ENCODE measurements at regions not wholly inside any gene's neighbourhood (a gene's known extent, or its start where the extent isn't known, plus 50 kb on each side); places are given as distances from the start of the nearest gene placed in this dataset.

GRCh38 chr2:150552041-150552820 is 64.8 kb upstream of the RND3 start:
- TF ChIP-seq ZFP3 (CRISPR knock-in tag; IDR thresholded peaks at IDR 0.05) (no peak), PATZ1 (CRISPR knock-in tag; IDR thresholded peaks at IDR 0.05; ENCODE audit: borderline replicate concordance) (no peak), ARNTL (CRISPR knock-in tag; IDR thresholded peaks at IDR 0.05; ENCODE audit: borderline replicate concordance, low read depth) (no peak), CSRNP3 (CRISPR knock-in tag; IDR thresholded peaks at IDR 0.05) (no peak), GLIS3 (CRISPR knock-in tag; IDR thresholded peaks at IDR 0.05) (no peak), CREB5 (CRISPR knock-in tag; IDR thresholded peaks at IDR 0.05; ENCODE audit: low read depth) (no peak), TOX (CRISPR knock-in tag; IDR thresholded peaks at IDR 0.05; ENCODE audit: borderline replicate concordance) (no peak), ZNF70 (CRISPR knock-in tag; IDR thresholded peaks at IDR 0.05) (no peak), ZNF8 (CRISPR knock-in tag; IDR thresholded peaks at IDR 0.05) (no peak), ESRRG (CRISPR knock-in tag; IDR thresholded peaks at IDR 0.05) (no peak), PPARA (CRISPR knock-in tag; IDR thresholded peaks at IDR 0.05; ENCODE audit: borderline replicate concordance) (no peak), POU6F1 (CRISPR knock-in tag; IDR thresholded peaks at IDR 0.05; ENCODE audit: borderline replicate concordance, low read depth) (no peak), OSR1 (CRISPR knock-in tag; IDR thresholded peaks at IDR 0.05) (no peak), ZNF565 (CRISPR knock-in tag; conservative IDR thresholded peaks at IDR 0.05; ENCODE audit: low read depth) (no peak)
